ENCODE measurements at regions not wholly inside any gene's neighbourhood (a gene's known extent, or its start where the extent isn't known, plus 50 kb on each side); places are given as distances from the start of the nearest gene placed in this dataset.
"Not testable (repeated sequence)": the region's sequence is repeated elsewhere in the genome, so short reads cannot be mapped to it uniquely, and the experiment has no call there.

DNA sequence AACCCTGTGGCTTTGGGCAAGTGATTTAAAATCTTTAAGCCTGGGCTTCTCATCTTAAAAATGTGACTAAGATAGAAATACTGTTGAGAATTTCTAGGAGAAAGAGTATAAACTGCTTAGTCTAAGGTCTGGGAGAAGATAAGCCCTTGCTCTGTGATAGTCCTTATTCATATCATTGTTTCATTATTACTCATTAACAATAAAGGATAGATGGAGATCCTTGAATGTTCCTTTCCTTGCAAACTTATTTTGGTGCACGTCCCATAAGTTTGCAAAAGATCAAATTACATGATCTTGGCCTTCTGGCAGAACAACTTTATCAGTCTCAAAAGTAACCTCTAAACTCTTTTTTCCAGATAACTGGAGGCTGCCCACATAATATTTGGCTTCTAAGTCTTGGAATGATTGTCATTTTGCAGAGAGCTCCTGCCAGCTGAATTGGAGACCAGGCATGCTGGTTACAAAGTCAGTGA lies 138.3 kb downstream of the FAM124B start:
- no peak for DNase-seq (ENCODE audit: low read depth in 2 of 2)

- no peak for DNase-seq (ENCODE audit: low read depth in 2 of 2)
Observed at GRCh38 chr2:224261326-224261725, 140.6 kb downstream of the FAM124B start.

DNA sequence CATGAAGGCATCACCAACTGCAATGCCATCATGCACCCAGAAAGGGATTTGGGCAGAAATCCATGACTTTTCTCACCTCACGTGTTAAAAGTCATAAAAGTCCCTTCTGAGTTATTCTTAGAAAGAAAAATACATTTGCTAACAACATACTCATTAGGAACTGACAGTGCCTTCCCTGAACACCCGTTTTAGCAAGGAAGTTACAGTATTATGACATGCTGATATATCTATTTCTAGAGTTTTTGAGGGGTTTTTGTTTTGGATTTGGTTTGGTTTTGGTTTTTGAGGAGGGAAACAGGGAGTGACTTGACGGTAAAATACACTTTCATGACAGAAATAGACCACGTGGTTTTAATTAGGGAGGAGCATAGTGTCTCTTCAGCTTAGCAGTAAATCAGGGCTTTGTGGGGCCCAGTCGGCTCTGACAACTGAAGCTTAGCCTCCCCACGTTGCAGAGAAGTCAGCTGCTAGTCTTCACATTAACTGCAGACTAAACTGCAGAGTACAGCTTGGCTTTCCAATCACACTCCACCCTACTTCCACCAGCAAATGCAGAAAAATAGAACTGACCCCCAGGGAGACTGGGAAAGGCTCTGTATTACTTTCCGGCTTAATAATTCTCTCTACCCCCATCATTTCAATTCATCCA lies 141.4 kb downstream of the FAM124B start:
- peak; percentile 61 to 72 for DNase-seq (ENCODE audit: low read depth in 2 of 2)

- no peak for DNase-seq (ENCODE audit: low read depth in 2 of 2)
Observed at GRCh38 chr2:224259831-224260230, 142.1 kb downstream of the FAM124B start.

GRCh38 chr2:224258059-224258458 lies 143.8 kb downstream of the FAM124B start:
- no peak for DNase-seq (ENCODE audit: low read depth in 2 of 2)

GRCh38 chr2:224257156-224257555 lies 144.8 kb downstream of the FAM124B start:
- no peak for DNase-seq (ENCODE audit: low read depth in 2 of 2)

- DNase-seq (ENCODE audit: low read depth in 2 of 2) = no peak
Observed at GRCh38 chr2:224253464-224253863, 148.4 kb downstream of the FAM124B start.

GRCh38 chr2:224252631-224253030 lies 149.3 kb downstream of the FAM124B start:
- peak; percentile 70 to 73 for DNase-seq (ENCODE audit: low read depth in 2 of 2)

- DNase-seq (ENCODE audit: low read depth in 2 of 2) = no peak
Observed at GRCh38 chr2:224248944-224249371, 152.9 kb downstream of the FAM124B start.

GRCh38 chr2:224242561-224242960 lies 159.3 kb downstream of the FAM124B start:
- DNase-seq (ENCODE audit: low read depth in 2 of 2) = no peak

DNA sequence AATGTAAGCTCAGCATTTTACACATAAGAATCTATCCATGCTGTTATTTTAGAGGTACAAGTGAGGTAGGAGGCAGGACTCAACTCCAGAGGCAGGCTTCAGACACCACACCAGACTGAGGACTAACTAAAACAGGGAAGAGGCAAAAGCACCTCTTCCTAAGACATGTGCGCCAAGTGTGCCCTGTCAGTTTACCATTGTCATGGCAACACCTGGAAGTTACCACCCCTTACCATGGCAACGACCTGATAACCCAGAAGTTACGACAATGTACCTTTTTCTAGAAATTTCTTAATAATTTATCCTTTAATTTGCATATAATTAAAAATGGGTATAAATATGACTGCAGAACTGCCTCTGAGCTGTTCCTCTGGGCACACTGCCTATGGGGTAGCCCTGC lies 160.1 kb downstream of the FAM124B start:
- DNase-seq (ENCODE audit: low read depth in 2 of 2) = no peak

DNA sequence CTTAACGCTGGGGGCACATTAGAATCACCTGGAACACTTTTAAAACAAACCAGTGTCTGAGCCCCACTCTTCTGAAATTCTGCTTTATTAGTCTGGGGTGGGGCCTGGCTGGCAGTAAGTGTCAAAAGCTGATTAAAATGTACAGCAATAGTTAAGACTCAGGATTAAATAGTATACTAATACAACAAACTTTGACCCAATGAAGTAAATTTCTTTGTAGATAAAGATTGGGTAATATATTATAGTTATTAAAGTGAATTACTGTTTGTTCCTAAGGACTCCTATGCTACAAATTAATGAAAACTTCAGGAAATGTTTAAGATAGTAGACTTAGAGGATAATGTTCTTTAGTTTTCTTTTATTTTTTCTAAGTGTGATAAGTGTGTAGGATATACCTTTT lies 160.9 kb downstream of the FAM124B start:
- DNase-seq (ENCODE audit: low read depth in 2 of 2) = no peak

DNA sequence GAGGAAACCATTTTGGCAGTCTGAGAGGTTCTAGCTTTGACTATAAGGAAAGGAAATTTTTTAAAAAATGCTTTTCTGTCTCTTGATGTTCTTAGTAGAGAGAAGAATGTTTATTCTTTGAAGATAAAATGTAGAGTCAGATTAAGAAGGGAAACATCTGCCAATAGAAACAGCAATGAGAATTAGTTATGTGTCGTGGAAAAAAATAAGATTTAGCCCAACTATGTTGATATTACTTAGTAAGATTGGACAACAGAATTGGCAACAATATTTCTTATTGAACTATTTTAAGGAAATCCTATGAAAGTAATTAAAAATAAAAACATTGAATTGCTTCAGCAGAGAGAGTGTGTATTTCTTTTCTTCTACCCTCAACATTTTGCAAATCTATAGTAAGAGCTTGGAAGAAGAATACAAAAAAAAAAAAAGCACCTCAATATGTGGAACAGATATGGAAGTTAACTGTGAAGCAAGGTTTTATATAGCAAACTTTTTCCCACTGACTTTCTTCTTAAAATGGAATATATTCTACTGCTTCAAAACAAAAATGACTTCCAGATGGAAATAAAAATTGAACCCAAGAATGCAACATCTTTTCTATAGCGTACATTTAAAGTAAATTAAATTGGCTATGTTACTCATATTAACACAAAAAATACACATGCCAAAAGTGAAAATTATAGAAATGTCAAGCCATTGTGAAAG lies 177.9 kb downstream of the FAM124B start:
- DNase-seq (ENCODE audit: low read depth in 2 of 2) = no peak

- DNase-seq (ENCODE audit: low read depth in 2 of 2) = no peak
Observed at GRCh38 chr2:224222974-224223373, 178.9 kb downstream of the FAM124B start.

- no peak for DNase-seq (ENCODE audit: low read depth in 2 of 2)
Observed at GRCh38 chr2:224222291-224222690, 179.6 kb downstream of the FAM124B start.

DNA sequence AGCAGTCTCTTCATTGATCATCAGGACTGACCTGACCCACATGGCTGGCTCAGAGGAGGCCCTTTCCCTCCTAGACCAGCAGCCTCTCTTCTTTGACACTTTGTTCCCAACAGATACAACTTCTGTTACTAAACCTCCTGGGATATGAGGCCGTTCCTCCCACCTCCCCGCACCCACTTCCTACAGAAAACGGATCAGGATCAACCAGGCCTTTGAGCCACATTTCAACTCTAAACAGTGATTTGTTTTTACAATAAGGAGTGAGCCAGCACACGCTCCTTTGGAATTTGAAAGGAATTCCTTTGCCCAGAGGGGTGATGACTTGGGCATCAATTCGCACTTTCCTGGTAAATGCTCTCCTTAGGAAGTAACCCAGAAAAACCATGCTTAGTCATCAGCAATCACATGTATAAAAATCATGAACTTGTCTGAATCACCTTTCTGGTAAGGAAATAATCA lies 180.4 kb downstream of the FAM124B start:
- peak; percentile 83 to 84 for DNase-seq (ENCODE audit: low read depth in 2 of 2)

DNA sequence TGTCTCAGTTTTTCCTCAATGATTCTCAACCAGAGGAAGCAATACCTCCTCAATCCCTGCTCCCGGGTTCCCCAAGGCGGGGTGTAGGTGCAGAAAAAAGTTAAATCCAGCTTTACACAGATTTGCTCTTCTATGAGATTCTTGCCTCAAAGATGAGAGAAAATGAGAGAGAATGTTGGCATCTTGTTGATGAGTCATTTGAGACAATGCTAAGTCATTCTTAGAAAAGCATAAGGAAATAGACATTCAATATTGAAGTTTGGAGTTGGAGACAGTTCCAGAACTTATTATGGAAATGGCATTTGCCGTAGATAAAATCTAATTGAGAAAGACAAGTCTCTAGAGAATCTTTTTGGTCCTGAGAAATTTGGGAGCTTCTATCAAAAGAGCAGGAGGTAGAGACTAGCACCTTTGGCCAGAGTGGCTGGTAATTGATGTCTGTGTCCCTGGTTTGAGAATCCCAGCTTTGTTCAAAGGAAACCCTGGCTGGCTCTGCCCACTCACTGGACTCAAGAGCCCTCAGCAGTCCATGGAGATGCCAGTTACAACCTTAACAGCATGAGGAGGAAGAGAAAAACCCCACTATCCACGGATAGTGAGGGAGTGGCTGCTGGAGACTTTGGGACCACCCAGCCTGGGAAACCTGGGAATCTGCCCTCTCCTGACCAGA lies 181.2 kb downstream of the FAM124B start:
- DNase-seq (ENCODE audit: low read depth in 2 of 2) = no peak

GRCh38 chr2:224219781-224220180 lies 180.7 kb upstream of the SERPINE2 start:
- DNase-seq (ENCODE audit: low read depth in 2 of 2) = no peak

DNA sequence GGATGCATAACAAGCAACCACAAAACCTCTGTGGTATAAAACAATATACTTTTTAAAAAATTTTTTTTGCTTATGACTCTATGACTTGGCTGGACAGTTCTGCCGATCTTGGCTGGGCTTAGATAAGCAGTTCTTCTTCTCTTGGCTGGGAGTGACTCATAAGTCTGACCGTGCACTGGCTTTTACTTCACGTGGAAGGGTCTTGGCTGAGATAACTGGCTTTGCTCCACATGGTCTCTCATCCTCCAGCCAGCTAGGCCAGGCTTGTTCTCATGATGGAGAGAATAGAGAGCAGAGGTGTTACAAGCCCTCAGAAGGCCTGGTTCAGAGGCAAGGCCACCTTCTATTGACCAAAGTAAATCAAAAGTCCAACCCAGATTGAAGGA lies 178.9 kb upstream of the SERPINE2 start:
- DNase-seq (ENCODE audit: low read depth in 2 of 2) = no peak

DNA sequence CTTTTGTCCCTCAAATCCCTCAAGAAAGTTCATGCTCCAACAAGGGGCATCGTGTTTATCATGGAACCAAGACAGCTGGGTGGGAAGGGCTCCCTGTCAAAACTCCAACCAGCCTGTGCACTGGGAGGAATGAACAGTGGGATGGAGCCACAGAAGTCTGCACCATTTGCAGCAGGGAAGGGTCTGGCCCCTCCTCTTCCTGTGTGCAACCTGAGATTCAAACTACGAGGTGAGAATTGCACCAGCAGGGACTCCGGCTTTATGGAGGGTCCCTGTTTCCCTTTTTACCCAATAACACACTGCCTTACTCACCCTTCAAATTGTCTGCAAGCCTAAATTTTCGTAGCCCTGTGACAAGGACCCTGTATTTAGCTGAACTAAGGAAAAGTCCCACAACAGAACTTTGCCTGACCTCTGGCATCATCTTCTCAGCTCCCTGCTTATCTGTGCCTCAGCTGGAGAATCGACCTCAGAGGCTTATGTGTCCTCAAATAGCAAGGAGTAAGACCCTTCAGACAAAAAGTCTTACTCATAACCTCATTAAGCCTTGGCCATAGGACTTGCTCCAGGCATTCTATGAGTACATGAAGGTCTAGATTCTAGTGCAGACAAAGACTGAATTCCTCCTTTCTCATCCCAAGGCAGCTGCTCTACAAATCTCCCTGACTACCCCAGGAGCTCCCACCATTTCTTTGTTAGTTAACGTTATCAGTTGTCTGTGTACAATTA lies 178.3 kb upstream of the SERPINE2 start:
- DNase-seq (ENCODE audit: low read depth in 2 of 2) = no peak

GRCh38 chr2:224215611-224216010 lies 176.5 kb upstream of the SERPINE2 start:
- not testable (repeated sequence) for DNase-seq (ENCODE audit: low read depth in 2 of 2)

DNA sequence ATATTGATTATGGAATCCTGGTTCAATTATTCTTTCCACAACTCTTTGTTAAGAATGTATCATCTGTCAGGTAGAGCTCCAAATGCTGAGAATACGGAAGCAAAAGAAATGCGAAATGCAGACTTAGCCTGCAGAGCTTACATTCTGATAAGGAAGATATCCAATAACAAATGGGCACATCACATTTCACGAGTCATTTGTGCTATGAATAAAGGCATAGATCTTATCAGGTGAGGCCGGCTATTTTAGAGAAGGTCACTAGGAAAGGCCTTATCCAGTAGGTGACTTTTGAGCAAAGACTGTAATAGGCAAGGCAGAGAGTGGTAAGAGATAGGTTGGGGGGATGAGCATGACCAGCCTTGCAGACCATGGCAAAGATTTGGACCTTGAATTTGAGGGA lies 174.3 kb upstream of the SERPINE2 start:
- no peak for DNase-seq (ENCODE audit: low read depth in 2 of 2)

Data from fibroblast of skin of left biceps (primary cell).